GM18502 (cell line): ENCODE measurements at regions not wholly inside any gene's neighbourhood (a gene's known extent, or its start where the extent isn't known, plus 50 kb on each side); places are given as distances from the start of the nearest gene placed in this dataset.
A peak's percentile ranks its signal among the peaks of the same experiment; 100 is the strongest.
"Not testable (repeated sequence)": the region's sequence is repeated elsewhere in the genome, so short reads cannot be mapped to it uniquely, and the experiment has no call there.

Experiments
- ATAC-seq: cut with Tn5 transposase; IDR thresholded peaks from one replicate; pipeline ENCODE4 v1.9.1; 2021; ENCODE audit warnings: mild to moderate bottlenecking; ENCODE audit not compliant: unreplicated experiment, poor library complexity

DNA sequence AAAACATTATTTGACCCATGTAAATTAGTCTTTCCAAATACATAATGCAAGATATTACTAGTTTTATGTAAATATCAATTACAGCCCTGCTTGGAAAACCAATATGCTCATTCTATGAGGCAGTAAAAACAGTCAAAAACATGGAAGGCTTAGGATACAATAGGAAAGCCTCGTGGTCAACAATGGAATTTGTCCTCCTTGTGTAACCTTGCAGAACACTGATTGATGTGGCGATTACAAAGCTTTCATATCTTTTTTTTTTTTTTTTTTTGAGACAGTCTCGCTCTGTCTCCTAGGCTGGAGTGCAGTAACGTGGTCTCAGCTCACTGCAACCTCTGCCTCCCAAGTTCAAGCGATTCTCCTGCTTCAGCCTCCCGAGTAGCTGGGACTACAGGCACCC, 157.3 kb upstream of the BET1 start:
- no peak for ATAC-seq

DNA sequence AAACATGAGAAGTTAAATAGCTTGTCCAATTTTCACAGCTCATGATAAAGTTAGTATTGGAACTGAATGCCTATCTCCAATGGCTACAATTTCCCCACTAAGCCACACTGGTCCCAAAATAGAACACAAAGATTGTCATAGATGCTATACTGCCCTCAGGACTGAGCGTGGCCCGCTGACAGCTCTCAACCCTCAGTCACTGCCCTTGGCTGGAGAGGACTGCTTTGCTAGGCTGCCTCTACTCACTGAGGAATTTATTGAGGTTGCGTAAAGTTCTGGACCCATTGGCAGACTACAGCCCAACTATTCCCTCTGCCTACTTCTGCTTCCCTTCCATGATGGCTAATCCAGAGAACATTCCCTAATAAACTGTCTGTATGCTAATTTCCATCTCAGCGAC, 165.5 kb upstream of the BET1 start:
- ATAC-seq, result no peak

DNA sequence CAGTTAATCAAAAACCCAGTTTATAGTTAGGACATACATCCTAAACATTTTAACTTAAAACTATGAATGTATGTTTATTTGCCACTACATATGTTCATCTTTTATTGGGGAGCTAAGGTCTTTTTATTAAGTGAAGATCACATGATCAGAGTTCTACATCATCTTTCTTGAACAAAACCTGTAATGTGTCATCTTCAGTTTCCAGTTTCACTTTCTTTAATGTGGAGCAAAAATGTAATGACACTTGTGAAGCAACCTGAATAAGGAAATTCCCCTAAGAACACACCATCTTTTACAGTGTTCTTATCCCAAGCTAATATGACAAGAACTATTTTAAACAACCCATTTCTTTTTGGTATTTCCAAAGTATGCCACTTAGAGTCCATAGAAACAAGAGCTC, 166.7 kb upstream of the BET1 start:
- peak; percentile 88 for ATAC-seq

DNA sequence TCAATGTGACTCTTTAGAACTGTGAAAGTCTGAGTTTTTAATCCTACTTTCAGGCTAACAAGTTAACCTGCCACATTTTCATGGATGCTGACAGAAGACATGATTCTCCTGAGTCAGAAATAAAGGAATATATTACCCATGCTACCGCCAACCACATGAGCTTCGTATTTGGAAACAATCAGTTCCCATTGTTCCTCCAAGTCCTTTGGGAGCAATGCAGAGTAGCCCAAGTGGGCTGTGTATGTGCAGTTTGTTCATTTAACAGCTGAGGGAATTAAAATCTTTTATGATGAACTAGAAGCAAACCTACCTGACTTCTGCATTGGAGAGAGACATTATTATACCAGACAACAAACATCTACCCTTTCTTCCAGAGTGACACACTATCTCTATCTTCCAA, 169.3 kb upstream of the BET1 start:
- ATAC-seq, result no peak

DNA sequence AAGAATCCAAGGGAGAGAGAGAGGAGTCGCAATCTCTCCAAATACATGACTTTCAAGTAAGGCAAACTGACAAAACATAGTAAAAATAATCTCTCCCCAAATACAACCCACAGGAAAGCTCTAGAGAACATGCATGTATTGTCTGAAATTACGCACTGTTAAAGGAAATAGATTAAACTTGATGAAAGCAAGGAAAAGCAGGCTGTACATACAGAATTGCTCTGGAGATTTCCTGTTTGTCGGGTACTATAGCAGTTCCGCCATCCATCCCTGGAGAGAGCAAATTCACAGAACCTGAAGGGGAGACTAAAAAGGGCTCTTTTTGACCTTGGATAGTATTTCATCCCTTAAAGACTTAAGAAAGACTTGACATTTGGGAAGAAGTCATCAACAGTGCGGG, 170.2 kb upstream of the BET1 start:
- no peak for ATAC-seq

DNA sequence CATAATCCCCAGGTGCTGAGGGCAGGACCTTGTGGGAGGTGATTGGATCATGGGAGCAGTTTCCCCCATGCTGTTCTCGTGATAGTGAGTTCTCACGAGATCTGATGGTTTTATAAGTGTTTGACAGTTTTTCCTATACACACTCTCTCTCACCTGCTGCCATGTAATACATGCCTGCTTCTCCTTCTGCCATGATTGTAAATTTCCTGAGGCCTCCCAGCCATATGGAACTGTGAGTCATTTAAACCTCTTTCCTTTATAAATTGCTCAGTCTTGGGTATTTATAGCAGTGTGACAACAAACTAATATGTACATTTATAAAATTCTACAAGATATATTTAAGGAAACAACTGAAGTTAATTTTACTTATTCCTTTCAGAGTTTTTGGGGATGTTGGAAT, 170.8 kb upstream of the BET1 start:
- no peak for ATAC-seq

DNA sequence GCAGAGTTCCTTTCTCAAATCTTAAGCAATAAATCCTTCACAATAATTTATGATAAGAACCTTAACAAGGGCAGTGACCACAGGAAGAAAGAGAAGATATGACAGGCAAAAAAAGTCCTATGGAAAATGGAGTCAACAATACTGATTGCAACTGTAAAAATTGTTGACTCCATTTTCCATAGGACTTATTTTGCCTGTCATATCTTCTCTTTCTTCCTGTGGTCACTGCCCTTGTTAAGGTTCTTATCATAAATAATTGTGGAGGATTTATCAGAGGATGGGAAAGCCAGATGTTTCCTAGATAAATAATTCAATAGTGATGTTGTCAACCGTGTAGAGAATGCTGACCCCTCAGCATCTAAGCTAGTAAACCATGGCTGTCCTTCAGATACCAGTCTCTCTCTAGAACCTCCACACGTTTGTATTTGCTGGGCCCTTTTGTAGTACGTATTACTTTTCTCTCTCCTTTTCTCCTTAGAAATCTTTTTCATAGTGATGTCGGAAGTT, 172.6 kb upstream of the BET1 start:
- ATAC-seq, result no peak

DNA sequence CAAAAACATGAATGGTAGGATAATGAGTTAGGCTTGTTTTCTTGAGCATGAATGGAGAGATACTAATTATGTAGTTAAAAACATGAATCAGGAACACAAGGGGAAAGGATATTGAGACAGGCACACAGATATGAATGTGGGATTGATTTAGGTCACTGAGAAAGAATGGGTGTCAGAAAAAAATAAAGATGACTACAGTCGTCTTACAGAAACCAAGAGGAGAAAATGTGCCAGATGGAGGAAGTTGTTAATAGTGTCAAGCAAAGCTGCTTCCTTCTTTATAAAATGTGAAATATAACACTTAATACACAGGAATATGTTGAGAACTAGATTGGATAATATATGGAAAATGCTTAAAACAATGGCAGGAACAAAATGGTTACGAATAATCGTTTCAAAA, 173.3 kb upstream of the BET1 start:
- no peak for ATAC-seq

DNA sequence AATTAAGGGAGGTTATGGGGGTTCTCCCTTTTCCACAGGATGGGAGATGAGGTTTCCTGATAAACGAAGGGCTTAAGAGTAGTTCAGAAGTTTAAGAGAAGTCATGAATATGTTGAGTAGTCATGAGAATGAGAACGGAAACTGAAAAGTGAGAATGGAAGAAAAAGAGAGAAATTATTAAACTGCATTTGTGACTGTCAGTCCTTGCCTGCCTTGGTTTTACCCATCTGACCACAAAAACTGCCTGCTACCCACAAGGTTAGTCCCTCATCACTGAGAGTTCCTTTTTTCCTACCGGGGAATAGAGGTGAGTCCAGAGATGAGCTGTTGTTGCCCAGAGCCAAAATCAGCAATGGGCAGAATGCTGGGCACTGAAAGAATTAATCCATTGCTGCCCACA, 174.1 kb upstream of the BET1 start:
- ATAC-seq, result peak; percentile 93

DNA sequence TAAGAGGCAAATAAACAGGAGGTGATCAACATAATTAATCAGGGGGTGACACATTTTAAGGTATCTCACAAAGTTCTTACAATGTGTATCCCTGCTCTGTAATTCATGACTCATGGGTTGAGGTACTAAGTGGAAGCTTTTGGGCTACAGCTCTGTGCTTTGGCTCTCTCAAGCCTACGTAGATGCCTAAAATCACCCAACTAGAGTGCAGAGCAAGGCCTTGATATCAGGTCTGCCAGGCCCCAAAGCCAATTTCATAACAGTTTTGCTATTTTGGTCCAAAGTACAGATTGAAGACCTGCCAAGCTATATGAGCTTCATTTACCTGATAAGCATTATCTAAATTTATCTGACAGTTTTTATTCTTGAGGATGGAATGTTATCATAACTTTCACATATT, 175.3 kb upstream of the BET1 start:
- ATAC-seq, result no peak

DNA sequence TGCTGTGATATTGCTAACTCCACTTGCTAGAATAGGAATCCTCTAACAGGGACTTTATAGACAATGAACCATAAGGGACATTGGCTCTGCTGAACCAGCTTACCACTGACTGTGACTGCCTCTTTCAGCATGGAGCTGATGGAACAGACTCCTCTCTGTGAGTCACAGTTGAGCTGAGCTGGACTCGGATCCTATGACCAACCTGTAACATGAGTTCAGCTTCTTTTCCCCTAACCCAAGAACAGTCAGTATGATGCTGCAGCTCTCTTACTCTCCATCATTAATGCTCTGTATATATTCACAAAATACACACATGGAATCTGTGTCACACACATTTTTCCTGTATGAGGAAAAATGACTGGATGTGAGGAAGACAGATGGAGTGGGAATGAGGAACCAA, 177.9 kb upstream of the BET1 start:
- no peak for ATAC-seq

DNA sequence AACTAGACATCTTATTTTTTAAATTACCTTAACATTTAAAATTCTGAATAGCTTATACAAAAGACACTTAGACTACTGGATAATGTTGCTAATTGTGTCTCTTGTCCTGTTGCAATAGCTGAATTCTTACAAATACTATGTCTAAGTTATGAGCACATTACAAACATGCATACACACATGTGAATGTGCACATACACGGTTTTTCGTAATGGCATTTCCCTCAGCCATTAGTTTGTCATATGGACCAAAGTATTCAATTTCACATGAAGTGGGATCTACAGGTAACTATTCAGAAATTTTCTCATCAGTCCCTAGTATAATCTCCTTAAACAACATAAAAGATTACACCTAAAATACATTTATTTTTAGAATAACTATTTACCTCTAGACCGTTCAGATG, 178.6 kb upstream of the BET1 start:
- no peak for ATAC-seq

DNA sequence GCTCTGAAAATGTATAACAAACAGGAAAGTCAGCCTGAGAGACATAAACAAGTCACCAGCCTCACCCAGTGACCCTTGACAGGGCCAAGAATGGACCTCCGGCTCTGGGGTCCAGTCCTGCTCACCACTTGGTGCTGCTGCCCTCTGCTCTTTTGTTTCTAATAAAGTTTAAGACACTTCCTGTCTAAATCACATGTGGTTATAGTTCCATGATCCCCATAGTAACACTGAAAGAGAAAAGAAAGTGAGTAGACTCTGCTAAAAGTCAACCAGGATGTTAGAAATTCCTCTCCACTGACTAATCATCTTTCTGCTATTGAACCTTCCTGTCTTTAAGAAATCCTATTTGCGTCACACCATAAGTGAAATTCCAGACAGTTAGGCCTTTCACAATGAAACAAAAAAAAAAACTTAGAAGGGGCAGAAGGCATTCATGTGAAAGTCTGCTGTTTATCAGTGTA, 179.2 kb upstream of the BET1 start:
- ATAC-seq, result no peak

DNA sequence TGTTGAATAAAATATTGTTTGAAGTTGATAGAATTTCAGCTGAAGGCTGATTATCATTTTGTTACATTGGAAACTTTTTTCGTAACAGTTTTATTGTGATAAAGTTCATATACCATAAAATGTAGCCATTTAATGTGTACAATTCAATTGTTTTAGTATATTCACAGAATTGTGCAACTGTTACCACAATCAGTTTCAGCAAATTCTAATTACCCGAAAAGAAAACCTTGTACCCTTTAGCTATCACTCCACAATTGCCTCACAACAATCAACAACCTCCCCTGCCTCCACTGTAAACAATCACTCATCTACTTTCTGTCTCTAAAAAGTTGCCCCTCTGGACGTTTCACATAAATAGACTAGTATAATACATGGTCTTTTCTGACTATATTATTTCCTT, 179.7 kb upstream of the BET1 start:
- no peak for ATAC-seq

DNA sequence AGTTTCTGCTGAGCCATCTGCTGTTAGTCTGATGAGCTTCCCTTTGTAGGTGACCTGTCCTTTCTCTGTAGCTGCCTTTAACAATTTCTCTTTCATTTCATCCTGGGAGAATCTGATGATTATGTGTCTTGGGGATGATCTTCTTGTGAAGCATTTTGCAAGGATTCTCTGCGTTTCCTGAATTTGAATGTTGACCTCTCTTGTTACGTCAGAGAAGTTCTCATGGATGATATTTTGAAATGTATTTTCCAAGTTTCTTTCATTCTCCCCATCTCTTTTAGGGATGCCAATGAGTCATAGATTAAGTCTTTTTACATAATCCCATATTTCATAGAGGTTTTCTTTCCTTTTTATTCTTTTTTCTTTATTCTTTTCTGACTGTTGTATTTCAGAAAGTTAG, 184.2 kb upstream of the BET1 start:
- no peak for ATAC-seq

DNA sequence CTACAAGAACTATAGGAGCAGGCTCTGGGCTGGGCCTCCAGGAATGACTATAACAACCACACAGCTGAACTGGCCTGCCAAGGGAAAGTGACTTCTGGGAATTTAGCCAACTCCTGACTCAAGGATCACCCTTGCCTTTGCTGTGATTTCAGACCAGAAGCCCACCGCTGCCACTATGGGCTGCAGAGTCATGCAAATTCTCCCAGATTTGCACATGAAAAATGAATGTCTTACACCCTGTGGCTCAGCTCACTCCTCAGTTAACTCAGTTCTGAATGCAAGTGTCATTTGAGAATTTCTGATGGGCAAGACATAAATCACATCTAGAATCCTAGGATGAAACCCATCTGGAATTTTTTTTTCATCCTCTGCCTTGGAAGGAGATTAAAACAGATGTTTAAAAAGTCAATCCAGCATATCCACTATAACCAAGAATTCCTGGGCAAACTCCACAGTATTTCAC, 186.5 kb upstream of the BET1 start:
- no peak for ATAC-seq

DNA sequence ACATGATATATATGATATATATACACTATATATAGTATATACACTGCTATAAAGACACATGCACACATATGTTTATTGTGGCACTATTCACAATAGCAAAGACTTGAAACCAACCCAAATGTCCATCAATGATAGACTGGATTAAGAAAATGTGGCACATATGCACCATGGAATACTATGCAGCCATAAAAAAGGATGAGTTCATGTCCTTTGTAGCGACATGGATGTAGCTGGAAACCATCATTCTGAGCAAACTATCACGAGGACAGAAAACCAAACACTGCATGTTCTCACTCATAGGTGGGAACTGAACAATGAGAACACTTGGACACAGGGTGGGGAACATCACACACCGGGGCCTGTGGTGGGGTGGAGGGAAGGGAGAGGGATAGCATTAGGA, 190.3 kb upstream of the BET1 start:
- ATAC-seq, result not testable (repeated sequence)

DNA sequence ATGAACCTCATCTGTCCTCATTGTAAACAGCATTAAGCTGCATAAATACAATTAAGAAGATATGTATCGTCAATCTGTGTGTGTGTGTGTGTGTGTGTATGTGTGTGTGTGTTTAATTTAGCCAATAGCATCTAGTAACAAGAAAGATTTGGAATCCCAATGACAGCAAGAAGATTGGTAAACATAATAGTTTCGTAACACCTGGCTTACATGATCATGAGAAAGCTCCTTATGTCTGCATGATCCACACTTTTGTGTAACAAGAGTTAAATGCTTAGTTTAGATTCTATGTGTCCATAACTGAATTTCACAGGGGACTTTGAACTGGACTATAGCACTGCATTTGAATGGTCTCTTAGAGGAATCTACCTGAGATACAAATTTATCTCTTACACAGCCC, 191.0 kb upstream of the BET1 start:
- ATAC-seq, result no peak

DNA sequence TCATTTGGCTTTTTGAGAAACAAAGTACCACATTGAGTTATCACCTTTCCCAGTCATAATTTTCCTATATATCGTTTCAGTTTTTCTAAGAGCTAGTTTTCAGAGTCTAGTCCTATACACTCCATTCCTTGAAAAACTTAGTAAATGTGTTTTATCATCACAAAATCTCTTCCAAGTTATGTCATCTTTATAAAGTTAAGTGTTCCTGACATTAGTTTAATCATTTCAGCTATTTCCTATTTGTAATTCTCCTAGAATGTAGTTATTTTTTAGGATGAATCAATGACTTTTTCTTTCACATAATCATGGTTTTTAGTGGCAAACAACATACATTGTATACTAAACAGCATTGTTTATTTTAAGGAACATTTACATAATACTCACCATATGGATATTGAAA, 191.7 kb upstream of the BET1 start:
- no peak for ATAC-seq

DNA sequence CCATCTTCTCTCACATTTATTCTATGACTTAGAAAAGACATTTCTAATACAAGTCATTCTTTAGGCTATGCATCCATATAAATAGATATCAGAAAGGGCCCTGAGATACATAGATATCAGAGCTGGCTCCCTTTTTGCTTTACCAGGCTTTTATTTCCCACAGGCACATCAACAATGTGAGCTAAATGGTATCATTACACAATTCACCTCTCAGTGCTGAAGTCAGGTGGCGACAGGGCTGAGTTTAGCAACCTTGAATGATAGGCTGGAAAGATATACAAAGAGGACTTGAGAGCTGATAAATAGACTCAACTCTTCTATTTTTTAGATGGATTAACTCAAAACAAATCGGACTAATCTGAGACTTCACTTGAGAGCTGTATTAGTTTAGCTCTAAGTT, 189.2 kb upstream of the COL1A2 start:
- no peak for ATAC-seq

DNA sequence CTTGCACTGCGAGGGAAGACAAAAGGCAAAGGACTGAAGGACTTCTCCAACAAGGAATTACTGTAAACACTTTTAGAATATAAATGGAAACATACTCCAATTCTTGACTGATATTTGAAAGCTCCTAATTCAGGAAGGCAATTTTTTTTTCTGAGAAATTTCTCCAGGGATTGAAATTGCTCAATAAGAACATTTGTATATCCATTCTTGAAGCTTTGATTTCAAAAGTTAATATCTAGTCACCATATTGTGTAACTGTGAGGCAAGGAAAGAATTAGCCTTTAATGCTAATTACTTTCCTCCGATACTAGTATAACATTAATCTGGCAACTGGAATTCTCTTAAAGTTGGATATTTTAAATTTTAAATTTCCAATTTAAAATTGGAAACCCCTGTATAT, 188.4 kb upstream of the COL1A2 start:
- ATAC-seq, result no peak

DNA sequence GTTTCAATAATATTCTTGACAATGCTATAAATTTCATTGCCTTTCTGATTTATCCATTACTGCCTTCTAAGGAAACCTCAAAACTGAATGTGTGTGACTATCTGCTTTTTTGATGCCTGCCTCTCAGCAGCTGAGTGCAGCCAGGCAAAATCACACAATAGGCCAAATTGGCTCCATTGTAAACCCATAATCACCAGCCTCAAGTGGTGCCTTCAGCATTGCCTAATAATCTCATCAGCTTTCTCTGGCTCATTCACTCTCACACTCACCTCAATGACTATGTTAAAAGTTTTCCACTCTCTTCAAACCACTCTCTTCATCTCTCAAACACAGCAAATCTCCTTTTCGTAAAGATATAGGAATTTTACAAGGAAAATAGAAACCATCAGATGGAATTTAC, 182.5 kb upstream of the COL1A2 start:
- ATAC-seq, result no peak

DNA sequence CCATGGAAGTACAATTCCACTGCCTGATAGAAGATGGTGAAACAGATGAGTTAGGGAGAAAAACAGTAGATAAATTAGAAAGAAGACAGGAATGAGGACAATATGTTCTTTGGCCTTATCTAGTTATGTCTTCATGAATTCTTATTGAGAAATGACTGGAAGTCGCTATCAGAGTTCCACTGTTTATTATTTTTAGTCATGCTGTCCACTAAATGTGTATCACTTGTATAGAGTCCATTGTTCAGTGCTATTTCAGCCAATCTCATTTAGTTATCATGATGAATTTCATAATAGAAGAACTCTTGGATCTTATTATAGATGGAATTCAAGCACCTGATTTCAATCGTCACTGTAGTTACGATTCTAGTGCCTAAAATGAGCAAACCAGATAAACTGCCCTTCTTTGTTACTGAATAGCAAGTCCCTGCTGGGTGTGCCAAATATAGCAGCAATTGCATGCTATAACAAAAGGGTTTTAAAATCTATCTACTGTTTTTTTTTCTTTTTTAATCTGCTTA, 177.7 kb upstream of the COL1A2 start:
- ATAC-seq, result no peak
